ENCODE measurements at regions not wholly inside any gene's neighbourhood (a gene's known extent, or its start where the extent isn't known, plus 50 kb on each side); places are given as distances from the start of the nearest gene placed in this dataset.

- Histone ChIP-seq H3K4me3 (replicated peaks; ENCODE audit: insufficient read depth, low read length) (no peak overlapping the region), H3K27ac (replicated peaks) (no peak overlapping the region), H3K27me3 (ENCODE audit: insufficient read depth, poor library complexity, severe bottlenecking) (no peaks in the 10 kb centered on the region)
- TF ChIP-seq POLR2AphosphoS5 (IDR thresholded peaks at IDR 0.05; ENCODE audit: low read depth) (no peak), REST (IDR thresholded peaks at IDR 0.05; ENCODE audit: insufficient replicate concordance, low read depth) (no peak)
- DNase-seq (ENCODE audit: low read depth in 1 of 2, low spot score in 1 of 2) = no peak
Observed at GRCh38 chr12:127175361-127175760, 1091.6 kb upstream of the TMEM132C start.

- Histone ChIP-seq H3K27ac (replicated peaks) (no peak overlapping the region), H3K27me3 (ENCODE audit: insufficient read depth, poor library complexity, severe bottlenecking) (no peaks in the 10 kb centered on the region), H3K4me3 (replicated peaks; ENCODE audit: insufficient read depth, low read length) (no peak overlapping the region)
- TF ChIP-seq POLR2AphosphoS5 (IDR thresholded peaks at IDR 0.05; ENCODE audit: low read depth) (no peak), CTCF (IDR thresholded peaks at IDR 0.05; ENCODE audit: insufficient read depth, low read length) (no peak), GABPA (IDR thresholded peaks at IDR 0.05; ENCODE audit: low read depth) (no peak), SPI1 (IDR thresholded peaks at IDR 0.05; ENCODE audit: borderline replicate concordance, low read depth) (no peak), REST (IDR thresholded peaks at IDR 0.05; ENCODE audit: insufficient replicate concordance, low read depth) (no peak)
- DNase-seq (ENCODE audit: low read depth in 1 of 2, low spot score in 1 of 2) = no peak
Observed at GRCh38 chr12:127176804-127177203, 1090.2 kb upstream of the TMEM132C start.

- no peak overlapping the region for H3K4me3 ChIP-seq (replicated peaks; ENCODE audit: insufficient read depth, low read length)
- DNase-seq (ENCODE audit: low read depth in 1 of 2, low spot score in 1 of 2) = no peak
- no peak for TF ChIP-seq SPI1 (IDR thresholded peaks at IDR 0.05; ENCODE audit: borderline replicate concordance, low read depth)
- TF ChIP-seq GABPA (IDR thresholded peaks at IDR 0.05; ENCODE audit: low read depth) = no peak
- no peak for TF ChIP-seq REST (IDR thresholded peaks at IDR 0.05; ENCODE audit: insufficient replicate concordance, low read depth)
- no peak for TF ChIP-seq POLR2AphosphoS5 (IDR thresholded peaks at IDR 0.05; ENCODE audit: low read depth)
- H3K27me3 ChIP-seq (ENCODE audit: insufficient read depth, poor library complexity, severe bottlenecking) = no peaks in the 10 kb centered on the region
- no peak overlapping the region for H3K27ac ChIP-seq (replicated peaks)
Observed at GRCh38 chr12:127178052-127178451, 1088.9 kb upstream of the TMEM132C start.

GRCh38 chr12:127178463-127178862, 1088.5 kb upstream of the TMEM132C start:
- Histone ChIP-seq H3K27ac (replicated peaks) (no peak overlapping the region), H3K4me3 (replicated peaks; ENCODE audit: insufficient read depth, low read length) (no peak overlapping the region), H3K27me3 (ENCODE audit: insufficient read depth, poor library complexity, severe bottlenecking) (no peaks in the 10 kb centered on the region)
- no peak for DNase-seq (ENCODE audit: low read depth in 1 of 2, low spot score in 1 of 2)
- TF ChIP-seq CTCF (IDR thresholded peaks at IDR 0.05; ENCODE audit: insufficient read depth, low read length) (no peak), REST (IDR thresholded peaks at IDR 0.05; ENCODE audit: insufficient replicate concordance, low read depth) (no peak), POLR2AphosphoS5 (IDR thresholded peaks at IDR 0.05; ENCODE audit: low read depth) (no peak), SPI1 (IDR thresholded peaks at IDR 0.05; ENCODE audit: borderline replicate concordance, low read depth) (no peak), GABPA (IDR thresholded peaks at IDR 0.05; ENCODE audit: low read depth) (no peak)

Measured in HL-60 (cell line).